ENCODE measurements at regions not wholly inside any gene's neighbourhood (a gene's known extent, or its start where the extent isn't known, plus 50 kb on each side); places are given as distances from the start of the nearest gene placed in this dataset.

DNA sequence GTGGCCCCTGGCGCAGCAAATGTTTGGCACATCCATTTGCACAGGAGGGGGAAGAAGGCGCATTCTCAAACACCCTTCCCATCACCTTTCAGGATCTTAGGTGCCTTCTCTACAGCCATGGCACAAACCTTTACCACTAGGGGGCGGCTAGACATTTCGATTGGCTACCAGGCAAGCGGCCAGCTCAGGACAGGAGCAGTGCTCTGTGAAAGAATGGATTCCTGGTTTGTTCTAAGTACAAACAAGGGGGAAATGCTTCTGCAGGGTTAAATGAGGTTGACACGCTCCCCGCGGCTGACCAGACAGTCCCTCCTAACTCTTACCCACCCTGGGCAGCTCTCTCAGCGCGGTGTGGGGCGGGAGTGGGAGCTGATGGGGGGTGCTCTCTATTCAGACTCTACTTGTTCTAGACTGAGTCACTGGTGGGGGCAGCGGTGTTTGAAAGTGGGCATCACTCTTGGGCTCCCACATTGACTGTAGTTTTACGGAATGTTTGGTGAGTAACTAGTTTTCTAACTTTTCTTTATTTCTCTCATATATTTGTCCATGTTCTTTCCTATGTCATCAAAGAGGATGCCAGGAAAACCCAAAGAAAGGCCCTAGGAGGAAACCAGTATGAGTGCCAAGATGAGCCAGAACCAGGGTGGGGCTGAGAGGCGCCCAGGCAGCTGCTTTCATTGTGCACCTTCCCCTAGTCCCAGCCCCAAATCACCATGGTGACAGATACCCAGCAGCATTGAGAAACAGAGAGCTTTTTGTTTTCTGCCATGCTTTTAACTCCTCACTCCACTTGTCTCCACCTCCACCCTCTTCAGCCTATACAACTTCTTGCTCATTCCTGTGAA is 61.4 kb upstream of the GPR158 start:
- peak in 2 of 3 experiments; percentile 22 to 43 for DNase-seq (ENCODE audit: low read depth in 3 of 3)

DNA sequence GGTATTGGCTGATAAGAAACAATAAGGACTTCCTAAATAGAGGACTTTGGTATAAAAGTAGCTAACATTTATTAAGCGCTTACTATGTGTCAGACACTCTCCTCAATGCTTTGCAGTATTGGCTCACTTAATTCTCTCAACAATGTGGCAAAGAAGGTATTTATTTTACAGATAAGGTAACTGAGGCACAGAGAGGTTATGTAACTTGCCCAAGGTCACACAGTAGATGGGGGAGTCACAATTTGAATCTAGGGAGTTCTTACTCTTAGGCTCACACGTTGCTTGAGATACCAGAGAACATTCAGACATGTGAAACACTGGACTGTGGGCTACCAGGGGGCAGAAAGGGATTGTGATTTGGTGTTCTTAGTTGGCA is 60.8 kb upstream of the GPR158 start:
- DNase-seq (ENCODE audit: low read depth in 3 of 3) = no peak

GRCh38 chr10:25117757-25118156 is 57.0 kb upstream of the GPR158 start:
- no peak for DNase-seq (ENCODE audit: low read depth in 3 of 3)

GRCh38 chr10:25120188-25120587 is 54.6 kb upstream of the GPR158 start:
- no peak for DNase-seq (ENCODE audit: low read depth in 3 of 3)
